ENCODE measurements at regions not wholly inside any gene's neighbourhood (a gene's known extent, or its start where the extent isn't known, plus 50 kb on each side); places are given as distances from the start of the nearest gene placed in this dataset.

DNA sequence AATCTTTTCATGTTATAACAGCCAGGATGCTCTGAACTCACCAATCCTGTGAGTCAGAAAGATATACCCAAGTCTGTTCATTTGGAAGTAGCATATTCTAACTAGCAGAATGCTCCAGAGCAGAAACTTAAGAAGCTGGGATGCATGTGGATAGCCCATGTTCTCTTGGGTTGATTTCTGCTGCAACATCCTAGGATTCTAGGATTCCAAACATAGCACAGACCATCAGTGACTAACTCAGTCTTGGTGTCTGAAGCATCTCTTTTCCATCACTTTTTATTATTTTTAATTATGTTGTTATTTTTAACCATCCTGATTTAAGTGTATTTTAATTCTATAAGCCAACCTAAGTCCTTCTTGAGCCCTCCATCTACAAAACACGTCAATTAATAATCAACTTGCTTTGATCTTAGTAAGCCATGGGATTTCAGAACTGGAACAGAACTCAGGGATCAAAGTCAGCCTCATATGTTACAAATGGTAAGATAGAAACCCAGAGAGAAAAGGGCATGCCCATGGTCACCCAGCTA lies 85.4 kb downstream of the OSR1 start:
- Histone ChIP-seq H3K27ac (ENCODE audit: low read depth in 1 of 2, low read length in 1 of 2) (no peak overlapping the region), H3K4me1 (ENCODE audit: control insufficient read depth in 2 of 2, insufficient read depth in 2 of 2, low read length in 2 of 2) (no peaks in the 10 kb centered on the region), H3K4me3 (ENCODE audit: low read length in 2 of 2) (no peak overlapping the region), H3K9me3 (ENCODE audit: control insufficient read depth in 2 of 2, insufficient read depth in 1 of 2, low read length in 1 of 2) (no peaks in the 10 kb centered on the region), H3K27me3 (ENCODE audit: control insufficient read depth in 2 of 2, insufficient read depth in 1 of 2, low read length in 1 of 2) (no peaks in the 10 kb centered on the region), H3K36me3 (ENCODE audit: control insufficient read depth in 2 of 2, insufficient read depth in 2 of 2, low read length in 1 of 2) (no peaks in the 10 kb centered on the region)
- WGBS, result 93% methylated on average over 1 of the region's 1 CpG
- DNase-seq (ENCODE audit: low read depth in 6 of 9, low spot score in 9 of 9), result no peak

GRCh38 chr2:19272039-19272438 lies 86.4 kb downstream of the OSR1 start:
- no peak overlapping the region for H3K4me3 ChIP-seq (ENCODE audit: low read length in 2 of 2)
- 68% methylated on average over 4 of the region's 4 CpGs for WGBS
- no peaks in the 10 kb centered on the region for H3K27me3 ChIP-seq (ENCODE audit: control insufficient read depth in 2 of 2, insufficient read depth in 1 of 2, low read length in 1 of 2)
- no peaks in the 10 kb centered on the region for H3K36me3 ChIP-seq (ENCODE audit: control insufficient read depth in 2 of 2, insufficient read depth in 2 of 2, low read length in 1 of 2)
- no peak overlapping the region for H3K27ac ChIP-seq (ENCODE audit: low read depth in 1 of 2, low read length in 1 of 2)
- no peaks in the 10 kb centered on the region for H3K4me1 ChIP-seq (ENCODE audit: control insufficient read depth in 2 of 2, insufficient read depth in 2 of 2, low read length in 2 of 2)
- DNase-seq (ENCODE audit: low read depth in 6 of 9, low spot score in 9 of 9), result no peak
- H3K9me3 ChIP-seq (ENCODE audit: control insufficient read depth in 2 of 2, insufficient read depth in 1 of 2, low read length in 1 of 2), result no peaks in the 10 kb centered on the region

- H3K4me3 ChIP-seq (ENCODE audit: low read length in 2 of 2), result no peak overlapping the region
- no peaks in the 10 kb centered on the region for H3K9me3 ChIP-seq (ENCODE audit: control insufficient read depth in 2 of 2, insufficient read depth in 1 of 2, low read length in 1 of 2)
- no peaks in the 10 kb centered on the region for H3K36me3 ChIP-seq (ENCODE audit: control insufficient read depth in 2 of 2, insufficient read depth in 2 of 2, low read length in 1 of 2)
- no peaks in the 10 kb centered on the region for H3K27me3 ChIP-seq (ENCODE audit: control insufficient read depth in 2 of 2, insufficient read depth in 1 of 2, low read length in 1 of 2)
- no peaks in the 10 kb centered on the region for H3K4me1 ChIP-seq (ENCODE audit: control insufficient read depth in 2 of 2, insufficient read depth in 2 of 2, low read length in 2 of 2)
- DNase-seq (ENCODE audit: low read depth in 6 of 9, low spot score in 9 of 9), result no peak
- 94% methylated on average over 6 of the region's 6 CpGs for WGBS
- H3K27ac ChIP-seq (ENCODE audit: low read depth in 1 of 2, low read length in 1 of 2), result no peak overlapping the region
Observed at GRCh38 chr2:19264852-19265251, 93.6 kb downstream of the OSR1 start.

DNA sequence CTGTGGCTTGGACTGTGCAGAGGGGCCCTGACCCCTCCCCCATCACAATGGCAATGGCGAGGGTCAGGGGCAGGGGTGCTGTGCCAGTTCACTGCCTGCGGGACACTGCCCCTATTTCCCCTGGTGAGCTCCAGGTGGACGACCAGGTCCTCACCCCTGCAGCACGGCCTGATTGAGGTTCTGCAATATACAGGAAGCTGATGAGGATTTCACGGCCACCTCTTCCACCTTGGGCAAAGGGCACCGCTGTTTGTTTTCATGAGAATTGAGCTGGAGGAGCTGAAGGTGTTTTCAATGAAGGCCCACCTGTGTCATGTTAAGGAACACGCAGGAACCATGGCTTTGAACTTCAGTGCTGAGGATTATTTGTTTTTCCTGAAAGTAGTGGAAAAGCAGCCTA lies 96.3 kb downstream of the OSR1 start:
- no peaks in the 10 kb centered on the region for H3K36me3 ChIP-seq (ENCODE audit: control insufficient read depth in 2 of 2, insufficient read depth in 2 of 2, low read length in 1 of 2)
- H3K9me3 ChIP-seq (ENCODE audit: control insufficient read depth in 2 of 2, insufficient read depth in 1 of 2, low read length in 1 of 2), result no peaks in the 10 kb centered on the region
- WGBS, result 94% methylated on average over 7 of the region's 7 CpGs
- H3K27me3 ChIP-seq (ENCODE audit: control insufficient read depth in 2 of 2, insufficient read depth in 1 of 2, low read length in 1 of 2), result no peaks in the 10 kb centered on the region
- no peak overlapping the region for H3K27ac ChIP-seq (ENCODE audit: low read depth in 1 of 2, low read length in 1 of 2)
- no peaks in the 10 kb centered on the region for H3K4me1 ChIP-seq (ENCODE audit: control insufficient read depth in 2 of 2, insufficient read depth in 2 of 2, low read length in 2 of 2)
- no peak overlapping the region for H3K4me3 ChIP-seq (ENCODE audit: low read length in 2 of 2)
- DNase-seq (ENCODE audit: low read depth in 6 of 9, low spot score in 9 of 9), result no peak

DNA sequence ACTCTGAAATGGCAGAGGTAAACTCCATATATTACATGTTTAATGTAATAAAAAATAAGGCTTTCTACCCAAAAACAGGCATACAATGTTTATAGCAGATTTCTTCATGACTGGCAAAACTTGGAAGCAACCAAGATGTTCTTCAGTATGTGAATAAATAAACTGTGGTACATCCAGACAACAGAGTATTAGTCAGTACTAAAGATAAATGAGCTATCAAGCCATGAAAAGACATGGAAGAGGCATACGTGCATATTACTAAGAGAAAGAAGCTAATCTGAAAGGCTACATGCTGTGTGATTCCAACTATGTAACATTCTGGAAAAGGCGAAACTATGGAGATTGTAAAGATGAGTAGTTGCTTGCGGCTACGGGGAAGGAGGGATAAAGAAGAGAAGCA lies 97.4 kb downstream of the OSR1 start:
- no peak for DNase-seq (ENCODE audit: low read depth in 6 of 9, low spot score in 9 of 9)
- Histone ChIP-seq H3K4me1 (ENCODE audit: control insufficient read depth in 2 of 2, insufficient read depth in 2 of 2, low read length in 2 of 2) (no peaks in the 10 kb centered on the region), H3K27ac (ENCODE audit: low read depth in 1 of 2, low read length in 1 of 2) (no peak overlapping the region), H3K4me3 (ENCODE audit: low read length in 2 of 2) (no peak overlapping the region), H3K27me3 (ENCODE audit: control insufficient read depth in 2 of 2, insufficient read depth in 1 of 2, low read length in 1 of 2) (no peaks in the 10 kb centered on the region), H3K36me3 (ENCODE audit: control insufficient read depth in 2 of 2, insufficient read depth in 2 of 2, low read length in 1 of 2) (no peaks in the 10 kb centered on the region), H3K9me3 (ENCODE audit: control insufficient read depth in 2 of 2, insufficient read depth in 1 of 2, low read length in 1 of 2) (no peaks in the 10 kb centered on the region)
- WGBS, result 96% methylated on average over 4 of the region's 4 CpGs

DNA sequence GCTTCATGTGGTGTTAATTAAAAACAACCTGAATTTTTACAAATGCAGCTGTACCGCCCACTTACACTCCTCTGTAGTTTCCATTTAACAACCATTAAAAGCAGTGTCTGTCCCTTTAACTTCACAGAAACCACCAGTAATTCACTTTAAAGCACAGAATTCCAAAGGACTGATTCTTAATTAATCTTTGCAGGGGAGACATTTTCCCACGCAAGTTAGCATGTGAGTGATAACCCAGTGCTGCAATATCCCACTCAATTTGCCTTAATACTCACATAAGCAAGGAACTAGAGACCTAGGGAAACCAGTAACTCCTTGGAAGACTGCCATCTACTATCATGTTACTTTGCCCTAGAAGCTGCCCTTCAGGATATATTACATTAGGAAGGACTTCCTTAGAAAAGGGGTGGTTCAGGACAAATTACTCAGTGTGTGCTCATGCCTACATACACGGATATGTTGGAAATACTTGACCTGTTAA lies 102.3 kb downstream of the OSR1 start:
- no peaks in the 10 kb centered on the region for H3K9me3 ChIP-seq (ENCODE audit: control insufficient read depth in 2 of 2, insufficient read depth in 1 of 2, low read length in 1 of 2)
- DNase-seq (ENCODE audit: low read depth in 6 of 9, low spot score in 9 of 9), result no peak
- WGBS, result 94% methylated on average over 3 of the region's 3 CpGs
- H3K36me3 ChIP-seq (ENCODE audit: control insufficient read depth in 2 of 2, insufficient read depth in 2 of 2, low read length in 1 of 2), result no peaks in the 10 kb centered on the region
- no peaks in the 10 kb centered on the region for H3K27me3 ChIP-seq (ENCODE audit: control insufficient read depth in 2 of 2, insufficient read depth in 1 of 2, low read length in 1 of 2)
- H3K4me3 ChIP-seq (ENCODE audit: low read length in 2 of 2), result no peak overlapping the region
- no peaks in the 10 kb centered on the region for H3K4me1 ChIP-seq (ENCODE audit: control insufficient read depth in 2 of 2, insufficient read depth in 2 of 2, low read length in 2 of 2)
- no peak overlapping the region for H3K27ac ChIP-seq (ENCODE audit: low read depth in 1 of 2, low read length in 1 of 2)

DNA sequence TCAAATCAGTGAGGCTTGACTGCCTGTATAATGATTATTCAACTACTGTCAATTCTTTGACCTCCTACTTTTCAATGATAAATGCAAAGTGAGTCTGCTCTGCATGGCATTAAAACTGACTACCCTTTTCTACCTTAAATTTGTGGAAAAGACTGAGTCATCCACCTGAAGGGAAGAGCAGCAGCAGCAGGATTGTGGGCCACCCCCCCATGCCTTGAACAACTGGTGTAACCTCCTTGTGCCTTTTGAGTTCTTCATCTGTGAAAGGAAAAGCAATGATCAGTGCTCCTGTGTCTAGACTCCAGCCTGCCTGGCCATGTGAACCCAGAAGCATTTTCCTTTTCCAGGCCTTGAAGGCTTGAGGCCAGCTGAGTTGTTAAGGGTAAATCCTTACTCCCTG lies 102.9 kb downstream of the OSR1 start:
- no peaks in the 10 kb centered on the region for H3K4me1 ChIP-seq (ENCODE audit: control insufficient read depth in 2 of 2, insufficient read depth in 2 of 2, low read length in 2 of 2)
- H3K36me3 ChIP-seq (ENCODE audit: control insufficient read depth in 2 of 2, insufficient read depth in 2 of 2, low read length in 1 of 2), result no peaks in the 10 kb centered on the region
- H3K4me3 ChIP-seq (ENCODE audit: low read length in 2 of 2), result no peak overlapping the region
- H3K27ac ChIP-seq (ENCODE audit: low read depth in 1 of 2, low read length in 1 of 2), result no peak overlapping the region
- no peaks in the 10 kb centered on the region for H3K27me3 ChIP-seq (ENCODE audit: control insufficient read depth in 2 of 2, insufficient read depth in 1 of 2, low read length in 1 of 2)
- no peaks in the 10 kb centered on the region for H3K9me3 ChIP-seq (ENCODE audit: control insufficient read depth in 2 of 2, insufficient read depth in 1 of 2, low read length in 1 of 2)
- no peak for DNase-seq (ENCODE audit: low read depth in 6 of 9, low spot score in 9 of 9)

- Histone ChIP-seq H3K4me3 (ENCODE audit: low read length in 2 of 2) (no peak overlapping the region), H3K9me3 (ENCODE audit: control insufficient read depth in 2 of 2, insufficient read depth in 1 of 2, low read length in 1 of 2) (no peaks in the 10 kb centered on the region), H3K27me3 (ENCODE audit: control insufficient read depth in 2 of 2, insufficient read depth in 1 of 2, low read length in 1 of 2) (no peaks in the 10 kb centered on the region), H3K4me1 (ENCODE audit: control insufficient read depth in 2 of 2, insufficient read depth in 2 of 2, low read length in 2 of 2) (no peaks in the 10 kb centered on the region), H3K36me3 (ENCODE audit: control insufficient read depth in 2 of 2, insufficient read depth in 2 of 2, low read length in 1 of 2) (no peaks in the 10 kb centered on the region), H3K27ac (ENCODE audit: low read depth in 1 of 2, low read length in 1 of 2) (no peak overlapping the region)
- WGBS, result 87% methylated on average over 4 of the region's 4 CpGs
- no peak for DNase-seq (ENCODE audit: low read depth in 6 of 9, low spot score in 9 of 9)
Observed at GRCh38 chr2:19251554-19251953, 106.9 kb downstream of the OSR1 start.

DNA sequence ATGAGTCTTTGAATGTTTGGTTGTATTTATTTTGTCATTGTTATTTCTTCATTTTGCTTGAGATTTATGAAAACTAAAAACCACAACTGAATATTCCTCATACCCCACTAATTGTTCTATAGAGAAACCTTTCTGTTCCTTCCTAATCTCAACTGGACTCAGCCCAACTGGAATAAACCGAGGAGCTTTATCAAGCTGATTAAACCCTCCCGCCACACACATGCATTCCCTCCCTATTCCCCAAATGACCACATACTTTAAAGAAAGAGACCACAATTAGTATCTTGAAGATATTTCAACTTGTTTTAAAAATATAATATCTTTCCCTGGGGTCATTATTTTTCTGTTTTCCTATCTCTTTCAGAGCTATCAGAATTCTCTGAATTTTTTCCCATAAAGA lies 107.5 kb downstream of the OSR1 start:
- Histone ChIP-seq H3K9me3 (ENCODE audit: control insufficient read depth in 2 of 2, insufficient read depth in 1 of 2, low read length in 1 of 2) (no peaks in the 10 kb centered on the region), H3K4me3 (ENCODE audit: low read length in 2 of 2) (no peak overlapping the region), H3K27ac (ENCODE audit: low read depth in 1 of 2, low read length in 1 of 2) (no peak overlapping the region), H3K27me3 (ENCODE audit: control insufficient read depth in 2 of 2, insufficient read depth in 1 of 2, low read length in 1 of 2) (no peaks in the 10 kb centered on the region), H3K36me3 (ENCODE audit: control insufficient read depth in 2 of 2, insufficient read depth in 2 of 2, low read length in 1 of 2) (no peaks in the 10 kb centered on the region), H3K4me1 (ENCODE audit: control insufficient read depth in 2 of 2, insufficient read depth in 2 of 2, low read length in 2 of 2) (no peaks in the 10 kb centered on the region)
- 92% methylated on average over 2 of the region's 2 CpGs for WGBS
- DNase-seq (ENCODE audit: low read depth in 6 of 9, low spot score in 9 of 9), result no peak

GRCh38 chr2:19247186-19247585 lies 111.2 kb downstream of the OSR1 start:
- Histone ChIP-seq H3K9me3 (ENCODE audit: control insufficient read depth in 2 of 2, insufficient read depth in 1 of 2, low read length in 1 of 2) (no peaks in the 10 kb centered on the region), H3K4me3 (ENCODE audit: low read length in 2 of 2) (no peak overlapping the region), H3K27ac (ENCODE audit: low read depth in 1 of 2, low read length in 1 of 2) (no peak overlapping the region), H3K4me1 (ENCODE audit: control insufficient read depth in 2 of 2, insufficient read depth in 2 of 2, low read length in 2 of 2) (no peaks in the 10 kb centered on the region), H3K36me3 (ENCODE audit: control insufficient read depth in 2 of 2, insufficient read depth in 2 of 2, low read length in 1 of 2) (no peaks in the 10 kb centered on the region), H3K27me3 (ENCODE audit: control insufficient read depth in 2 of 2, insufficient read depth in 1 of 2, low read length in 1 of 2) (no peaks in the 10 kb centered on the region)
- WGBS, result 79% methylated on average over 4 of the region's 4 CpGs
- DNase-seq (ENCODE audit: low read depth in 6 of 9, low spot score in 9 of 9), result no peak
